HepG2 (cell line): ENCODE measurements at regions not wholly inside any gene's neighbourhood (a gene's known extent, or its start where the extent isn't known, plus 50 kb on each side); places are given as distances from the start of the nearest gene placed in this dataset.

Source experiments
- ATAC-seq: fragments of 200-7000 bp; cut with Tn5 transposase; 3 replicates; pipeline ENCODE4 v1.9.1; 2020; ENCODE audit warnings: mild to moderate bottlenecking, moderate library complexity
- BruUV-seq: library from RNA; stranded (reverse); fragments of 400-500 nt; replicated peaks from 2 replicates; lab custom pipeline; 2021; lab: Mats Ljungman, UMichigan
- CTCF ChIA-PET: fragments of 300-600 bp; formaldehyde crosslinking; extraction: SDS; loops from one replicate; lab custom pipeline; 2021; ENCODE audit warnings: low total read pairs, inconsistent platforms, low intra/inter-chr PET ratio; lab: Yijun Ruan, JAX
- POLR2A ChIA-PET: fragments of 350-600 bp; sonication (Branson Sonifier 250); formaldehyde crosslinking; loops from one replicate; lab custom pipeline; 2020; ENCODE audit warnings: antibody characterized with exemption, inconsistent platforms; lab: Yijun Ruan, JAX
- DNase-seq: peaks from one replicate; pipeline ENCODE4 v3.0.0-alpha.2; 2015; ENCODE audit warnings: low spot score
- FAIRE-seq: peaks from 3 replicates; lab custom pipeline; 2011; peaks lifted over from hg19 to GRCh38; lab: Jason Lieb, UNC
- H2AFZ ChIP-seq: one replicate; pipeline ENCODE4 v1.6.1; 2011; ENCODE audit warnings: low read length, inconsistent platforms
- H3K27ac ChIP-seq: fragments of 300-600 bp; 3 replicates; pipeline ENCODE4 v1.8.0; 2011; ENCODE audit warnings: mixed run types, mild to moderate bottlenecking, mixed read lengths, low read length, inconsistent platforms; ENCODE audit not compliant: insufficient read depth; ENCODE audit errors: extremely low read length
- H3K27me3 ChIP-seq, 2 experiments: fragments of 200-600 bp in 1 of 2; 2 replicates in 1 of 2; 3 replicates in 1 of 2; pipeline versions ENCODE4 v1.6.0 to v1.8.0; 2011; ENCODE audit warnings: low read length in 2 of 2, mild to moderate bottlenecking in 2 of 2, moderate library complexity in 2 of 2, inconsistent platforms in 1 of 2; ENCODE audit not compliant: insufficient read depth in 2 of 2, control insufficient read depth in 1 of 2
- H3K36me3 ChIP-seq, 2 experiments: fragments of 200-600 bp in 1 of 2; replicated peaks in 1 of 2; 2 replicates in 1 of 2; 3 replicates in 1 of 2; pipeline versions ENCODE4 v1.5.1 to v1.8.0; 2011; ENCODE audit warnings: low read length in 2 of 2, inconsistent platforms in 1 of 2; ENCODE audit not compliant: insufficient read depth in 2 of 2, control insufficient read depth in 1 of 2
- H3K4me1 ChIP-seq: 2 replicates; pipeline ENCODE4 v1.5.1; 2012; ENCODE audit warnings: low read length, inconsistent platforms; ENCODE audit not compliant: insufficient read depth
- H3K4me2 ChIP-seq: 2 replicates; pipeline ENCODE4 v1.6.0; 2011; ENCODE audit warnings: low read depth, low read length, inconsistent platforms
- H3K4me3 ChIP-seq, 3 experiments: fragments of 200-600 bp in 1 of 3; sonication (generic), shearing (Covaris generic) in 1 of 3; replicated peaks in 1 of 3; 2 replicates each; pipeline ENCODE4 v1.5.1; 2011 to 2016; ENCODE audit warnings: low read length in 3 of 3, inconsistent platforms in 2 of 3, low read depth in 2 of 3, mild to moderate bottlenecking in 2 of 3, control low read depth in 1 of 3, mixed read lengths in 1 of 3; ENCODE audit not compliant: insufficient read depth in 1 of 3
- H3K79me2 ChIP-seq: one replicate; pipeline ENCODE4 v1.6.1; 2011; ENCODE audit warnings: low read length, inconsistent platforms; ENCODE audit not compliant: insufficient read depth
- H3K9ac ChIP-seq: 2 replicates; pipeline ENCODE4 v1.6.0; 2011; ENCODE audit warnings: mild to moderate bottlenecking, low read depth, low read length, inconsistent platforms; ENCODE audit not compliant: insufficient read depth
- H3K9me3 ChIP-seq: 2 replicates; pipeline ENCODE4 v1.5.1; 2012; ENCODE audit warnings: mild to moderate bottlenecking, low read length
- H4K20me1 ChIP-seq: 2 replicates; pipeline ENCODE4 v1.6.0; 2011; ENCODE audit warnings: inconsistent platforms, mild to moderate bottlenecking, low read length, moderate library complexity; ENCODE audit not compliant: insufficient read depth
- ATM ChIP-seq: fragments of 450-650 bp; IDR thresholded peaks from 2 replicates; pipeline ENCODE4 v1.7.1; 2017; ENCODE audit warnings: mild to moderate bottlenecking, borderline replicate concordance
- ELF3 ChIP-seq: IDR thresholded peaks from 2 replicates; pipeline ENCODE4 v1.6.1; 2016; ENCODE audit warnings: missing genetic modification reagents, missing compliant biosample characterization
- HOXA5 ChIP-seq: sonication (generic); formaldehyde crosslinking; IDR thresholded peaks from 2 replicates; pipeline ENCODE4 v1.4.0; 2020; ENCODE audit warnings: missing genetic modification reagents
- MBNL3 ChIP-seq: fragments of 250-450 bp; sonication (Bioruptor Pico); conservative IDR thresholded peaks from 2 replicates; pipeline ENCODE4 v1.8.0; 2022; ENCODE audit warnings: mild to moderate bottlenecking, inconsistent platforms
- MEIS2 ChIP-seq: sonication (generic); formaldehyde crosslinking; IDR thresholded peaks from 2 replicates; pipeline ENCODE4 v1.9.0; 2021; ENCODE audit warnings: mild to moderate bottlenecking, missing genetic modification reagents
- MTA3 ChIP-seq: sonication (generic); formaldehyde crosslinking; IDR thresholded peaks from 2 replicates; pipeline ENCODE4 v1.4.0; 2020; ENCODE audit warnings: missing genetic modification reagents
- NRL ChIP-seq: sonication (generic); formaldehyde crosslinking; IDR thresholded peaks from 2 replicates; pipeline ENCODE4 v1.5.0; 2020; ENCODE audit warnings: missing genetic modification reagents, mild to moderate bottlenecking, moderate library complexity, borderline replicate concordance
- RARA ChIP-seq: IDR thresholded peaks from 2 replicates; pipeline ENCODE4 v1.6.1; 2016; ENCODE audit warnings: missing genetic modification reagents, missing compliant biosample characterization
- SAP130 ChIP-seq: IDR thresholded peaks from 2 replicates; pipeline ENCODE4 v1.6.1; 2016; ENCODE audit warnings: low read depth
- ZMAT3 ChIP-seq: sonication (generic); formaldehyde crosslinking; conservative IDR thresholded peaks from 2 replicates; pipeline ENCODE4 v1.7.0; 2021; ENCODE audit warnings: missing genetic modification reagents
- ZNF232 ChIP-seq: sonication (generic); formaldehyde crosslinking; IDR thresholded peaks from 2 replicates; pipeline ENCODE4 v1.4.0; 2020; ENCODE audit warnings: missing genetic modification reagents, borderline replicate concordance
- ZNF44 ChIP-seq: sonication (generic); formaldehyde crosslinking; IDR thresholded peaks from 2 replicates; pipeline ENCODE4 v1.5.1; 2020; ENCODE audit warnings: mild to moderate bottlenecking, missing genetic modification reagents
- ZNF816 ChIP-seq: sonication (generic); formaldehyde crosslinking; IDR thresholded peaks from 2 replicates; pipeline ENCODE4 v1.8.0; 2022; ENCODE audit warnings: missing genetic modification reagents, mild to moderate bottlenecking, borderline replicate concordance
- WGBS: methylation state at CpG from one replicate; pipeline ENCODE4 v1.1.6; 2017; ENCODE audit warnings: low lambda C conversion rate; 5-methylcytosine and 5-hydroxymethylcytosine counted together
- in situ Hi-C: cut with HindIII; loops from 2 replicates; pipeline ENCODE4 v1.10.0; 2017; ENCODE audit warnings: low pct_unique_long_range_greater_than_20kb; ENCODE audit not compliant: extremely low pct_ligation_motif_present
- intact Hi-C: fragments of 100-400 bp; cut with micrococcal nuclease; formaldehyde crosslinking; loops from one replicate; pipeline ENCODE4 v1.10.0; 2022; ENCODE audit not compliant: unreplicated experiment
- TF ChIP-seq, protein P1 (sequence below): sonication (generic); formaldehyde crosslinking; IDR thresholded peaks from 2 replicates; pipeline ENCODE4 v1.4.0; 2020; ENCODE audit warnings: missing genetic modification reagents, borderline replicate concordance
- TF ChIP-seq, protein P2 (sequence below): sonication (generic); formaldehyde crosslinking; IDR thresholded peaks from 2 replicates; pipeline ENCODE4 v1.4.0; 2020; ENCODE audit warnings: missing genetic modification reagents
- TF ChIP-seq, protein P3 (sequence below): sonication (generic); formaldehyde crosslinking; IDR thresholded peaks from 2 replicates; pipeline ENCODE4 v1.4.0; 2020; ENCODE audit warnings: missing genetic modification reagents
- TF ChIP-seq, protein P4 (sequence below): fragments of 450-650 bp; IDR thresholded peaks from 2 replicates; pipeline ENCODE4 v1.6.1; 2017; ENCODE audit warnings: mild to moderate bottlenecking

DNA sequence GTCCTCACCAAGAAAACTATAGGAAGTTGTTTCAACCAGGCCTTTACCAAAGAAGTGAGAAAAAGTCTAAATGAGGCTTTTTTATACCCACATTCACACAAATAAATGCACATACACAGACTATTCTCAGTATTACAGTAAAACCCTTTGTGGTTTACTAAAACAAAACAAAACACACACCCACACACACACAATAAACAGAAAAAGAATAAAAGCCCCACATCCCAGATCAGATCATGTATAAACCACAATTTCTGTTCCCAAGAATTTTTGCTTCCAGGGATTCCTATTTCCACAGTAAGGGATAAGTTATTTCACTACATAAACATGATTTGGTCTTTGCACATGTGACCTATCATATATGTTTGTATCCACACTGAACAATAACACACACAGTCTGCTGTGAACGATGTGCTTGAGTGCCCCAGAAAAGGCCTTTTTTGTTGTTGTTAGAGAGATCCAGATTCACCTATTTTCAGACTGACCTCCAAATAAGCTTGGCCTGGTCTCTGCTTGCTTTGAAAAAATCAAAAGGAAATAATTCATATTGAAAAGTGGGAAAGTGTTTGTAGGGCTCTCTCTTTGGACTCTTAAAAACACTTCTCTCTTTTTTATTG lies 283.4 kb upstream of the ATP11B start:
- Histone ChIP-seq H3K4me1 (no peaks in the 10 kb centered on the region), H3K27me3 (no peaks in the 10 kb centered on the region; a peak in 2 of 5 replicates)
- intact Hi-C loops, result no loop called here
- no peak for TF ChIP-seq MTA3
- TF ChIP-seq ATM, result no peak
- no peak for TF ChIP-seq ELF3 (CRISPR knock-in tag)
- TF ChIP-seq, protein P1, sequence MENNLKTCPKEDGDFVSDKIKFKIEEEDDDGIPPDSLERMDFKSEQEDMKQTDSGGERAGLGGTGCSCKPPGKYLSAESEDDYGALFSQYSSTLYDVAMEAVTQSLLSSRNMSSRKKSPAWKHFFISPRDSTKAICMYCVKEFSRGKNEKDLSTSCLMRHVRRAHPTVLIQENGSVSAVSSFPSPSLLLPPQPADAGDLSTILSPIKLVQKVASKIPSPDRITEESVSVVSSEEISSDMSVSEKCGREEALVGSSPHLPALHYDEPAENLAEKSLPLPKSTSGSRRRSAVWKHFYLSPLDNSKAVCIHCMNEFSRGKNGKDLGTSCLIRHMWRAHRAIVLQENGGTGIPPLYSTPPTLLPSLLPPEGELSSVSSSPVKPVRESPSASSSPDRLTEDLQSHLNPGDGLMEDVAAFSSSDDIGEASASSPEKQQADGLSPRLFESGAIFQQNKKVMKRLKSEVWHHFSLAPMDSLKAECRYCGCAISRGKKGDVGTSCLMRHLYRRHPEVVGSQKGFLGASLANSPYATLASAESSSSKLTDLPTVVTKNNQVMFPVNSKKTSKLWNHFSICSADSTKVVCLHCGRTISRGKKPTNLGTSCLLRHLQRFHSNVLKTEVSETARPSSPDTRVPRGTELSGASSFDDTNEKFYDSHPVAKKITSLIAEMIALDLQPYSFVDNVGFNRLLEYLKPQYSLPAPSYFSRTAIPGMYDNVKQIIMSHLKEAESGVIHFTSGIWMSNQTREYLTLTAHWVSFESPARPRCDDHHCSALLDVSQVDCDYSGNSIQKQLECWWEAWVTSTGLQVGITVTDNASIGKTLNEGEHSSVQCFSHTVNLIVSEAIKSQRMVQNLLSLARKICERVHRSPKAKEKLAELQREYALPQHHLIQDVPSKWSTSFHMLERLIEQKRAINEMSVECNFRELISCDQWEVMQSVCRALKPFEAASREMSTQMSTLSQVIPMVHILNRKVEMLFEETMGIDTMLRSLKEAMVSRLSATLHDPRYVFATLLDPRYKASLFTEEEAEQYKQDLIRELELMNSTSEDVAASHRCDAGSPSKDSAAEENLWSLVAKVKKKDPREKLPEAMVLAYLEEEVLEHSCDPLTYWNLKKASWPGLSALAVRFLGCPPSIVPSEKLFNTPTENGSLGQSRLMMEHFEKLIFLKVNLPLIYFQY, result no peak
- TF ChIP-seq, protein P2, sequence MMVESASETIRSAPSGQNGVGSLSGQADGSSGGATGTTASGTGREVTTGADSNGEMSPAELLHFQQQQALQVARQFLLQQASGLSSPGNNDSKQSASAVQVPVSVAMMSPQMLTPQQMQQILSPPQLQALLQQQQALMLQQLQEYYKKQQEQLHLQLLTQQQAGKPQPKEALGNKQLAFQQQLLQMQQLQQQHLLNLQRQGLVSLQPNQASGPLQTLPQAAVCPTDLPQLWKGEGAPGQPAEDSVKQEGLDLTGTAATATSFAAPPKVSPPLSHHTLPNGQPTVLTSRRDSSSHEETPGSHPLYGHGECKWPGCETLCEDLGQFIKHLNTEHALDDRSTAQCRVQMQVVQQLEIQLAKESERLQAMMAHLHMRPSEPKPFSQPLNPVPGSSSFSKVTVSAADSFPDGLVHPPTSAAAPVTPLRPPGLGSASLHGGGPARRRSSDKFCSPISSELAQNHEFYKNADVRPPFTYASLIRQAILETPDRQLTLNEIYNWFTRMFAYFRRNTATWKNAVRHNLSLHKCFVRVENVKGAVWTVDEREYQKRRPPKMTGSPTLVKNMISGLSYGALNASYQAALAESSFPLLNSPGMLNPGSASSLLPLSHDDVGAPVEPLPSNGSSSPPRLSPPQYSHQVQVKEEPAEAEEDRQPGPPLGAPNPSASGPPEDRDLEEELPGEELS (CRISPR knock-in tag), result no peak
- no peak for TF ChIP-seq HOXA5 (CRISPR knock-in tag)
- no peak for TF ChIP-seq NRL (CRISPR knock-in tag)
- TF ChIP-seq MBNL3 (CRISPR knock-in tag), result no peak
- no peak for TF ChIP-seq ZNF232 (CRISPR knock-in tag)
- TF ChIP-seq ZNF44 (CRISPR knock-in tag), result no peak
- TF ChIP-seq, protein P3, sequence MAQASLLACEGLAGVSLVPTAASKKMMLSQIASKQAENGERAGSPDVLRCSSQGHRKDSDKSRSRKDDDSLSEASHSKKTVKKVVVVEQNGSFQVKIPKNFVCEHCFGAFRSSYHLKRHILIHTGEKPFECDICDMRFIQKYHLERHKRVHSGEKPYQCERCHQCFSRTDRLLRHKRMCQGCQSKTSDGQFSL, result no peak
- TF ChIP-seq MEIS2 (CRISPR knock-in tag), result no peak
- TF ChIP-seq, protein P4, sequence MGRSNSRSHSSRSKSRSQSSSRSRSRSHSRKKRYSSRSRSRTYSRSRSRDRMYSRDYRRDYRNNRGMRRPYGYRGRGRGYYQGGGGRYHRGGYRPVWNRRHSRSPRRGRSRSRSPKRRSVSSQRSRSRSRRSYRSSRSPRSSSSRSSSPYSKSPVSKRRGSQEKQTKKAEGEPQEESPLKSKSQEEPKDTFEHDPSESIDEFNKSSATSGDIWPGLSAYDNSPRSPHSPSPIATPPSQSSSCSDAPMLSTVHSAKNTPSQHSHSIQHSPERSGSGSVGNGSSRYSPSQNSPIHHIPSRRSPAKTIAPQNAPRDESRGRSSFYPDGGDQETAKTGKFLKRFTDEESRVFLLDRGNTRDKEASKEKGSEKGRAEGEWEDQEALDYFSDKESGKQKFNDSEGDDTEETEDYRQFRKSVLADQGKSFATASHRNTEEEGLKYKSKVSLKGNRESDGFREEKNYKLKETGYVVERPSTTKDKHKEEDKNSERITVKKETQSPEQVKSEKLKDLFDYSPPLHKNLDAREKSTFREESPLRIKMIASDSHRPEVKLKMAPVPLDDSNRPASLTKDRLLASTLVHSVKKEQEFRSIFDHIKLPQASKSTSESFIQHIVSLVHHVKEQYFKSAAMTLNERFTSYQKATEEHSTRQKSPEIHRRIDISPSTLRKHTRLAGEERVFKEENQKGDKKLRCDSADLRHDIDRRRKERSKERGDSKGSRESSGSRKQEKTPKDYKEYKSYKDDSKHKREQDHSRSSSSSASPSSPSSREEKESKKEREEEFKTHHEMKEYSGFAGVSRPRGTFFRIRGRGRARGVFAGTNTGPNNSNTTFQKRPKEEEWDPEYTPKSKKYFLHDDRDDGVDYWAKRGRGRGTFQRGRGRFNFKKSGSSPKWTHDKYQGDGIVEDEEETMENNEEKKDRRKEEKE, result no peak
- TF ChIP-seq SAP130 (CRISPR knock-in tag), result no peak
- no peak for TF ChIP-seq ZNF816 (CRISPR knock-in tag)
- TF ChIP-seq ZMAT3 (CRISPR knock-in tag), result no peak
- TF ChIP-seq RARA (CRISPR knock-in tag), result no peak

More for the DNA sequence above, 283.4 kb upstream of the ATP11B start:
- in situ Hi-C loops, result no loop called here
- WGBS, result 0% methylated on average over 1 of the region's 1 CpG
- DNase-seq, result no peak
- POLR2A ChIA-PET, result no interaction called here
- ATAC-seq, result no peak
- FAIRE-seq, result no peak
- H4K20me1 ChIP-seq, result no peaks in the 10 kb centered on the region
- H3K9me3 ChIP-seq, result no peaks in the 10 kb centered on the region
- no TSS peak for BruUV-seq
- CTCF ChIA-PET, result no interaction called here
- H3K79me2 ChIP-seq, result no peaks in the 10 kb centered on the region
- H3K4me2 ChIP-seq, result no peak overlapping the region
- no peak overlapping the region for H3K27ac ChIP-seq
- no peaks in the 10 kb centered on the region for H3K36me3 ChIP-seq
- H2AFZ ChIP-seq, result no peak overlapping the region
- H3K9ac ChIP-seq, result no peak overlapping the region
- H3K4me3 ChIP-seq, result no peak overlapping the region
